SU-DHL-6 (cell line): ENCODE measurements at regions not wholly inside any gene's neighbourhood (a gene's known extent, or its start where the extent isn't known, plus 50 kb on each side); places are given as distances from the start of the nearest gene placed in this dataset.

Experiments
- CTCF ChIP-seq: fragments of 200-600 bp; sonication (generic); IDR thresholded peaks from one replicate; pipeline ENCODE4 v1.5.1; 2017; ENCODE audit warnings: antibody characterized with exemption, mild to moderate bottlenecking, low read length, moderate library complexity; ENCODE audit not compliant: insufficient read depth, poor library complexity, severe bottlenecking
- EZH2phosphoT487 ChIP-seq: fragments of 200-600 bp; sonication (generic), shearing (Covaris generic); conservative IDR thresholded peaks from 2 replicates; pipeline ENCODE4 v1.6.1; 2018; ENCODE audit warnings: mild to moderate bottlenecking, antibody characterized with exemption, low read length, moderate library complexity, mixed read lengths

- TF ChIP-seq CTCF (no peak), EZH2phosphoT487 (no peak)
These were observed 139.2 kb upstream of the AADAT start for GRCh38 chr4:170229006-170229405.
